Fibroblast of lung (primary cell): ENCODE measurements at regions not wholly inside any gene's neighbourhood (a gene's known extent, or its start where the extent isn't known, plus 50 kb on each side); places are given as distances from the start of the nearest gene placed in this dataset.
A peak's percentile ranks its signal among the peaks of the same experiment; 100 is the strongest.

Experiments used
- DNase-seq, 2 donors: peaks; one replicate each; pipeline versions ENCODE4 v3.0.0 to v3.0.0-alpha.2; 2010; ENCODE audit warnings: low read depth in 2 of 2
- H2AFZ ChIP-seq: 2 replicates; pipeline ENCODE4 v1.5.1; 2012; ENCODE audit warnings: low read length, control low read depth, inconsistent platforms
- H3K27ac ChIP-seq: 2 replicates; pipeline ENCODE4 v1.5.1; 2011; ENCODE audit warnings: low read length, control low read depth; ENCODE audit not compliant: insufficient read depth
- H3K27me3 ChIP-seq: 2 replicates; pipeline ENCODE4 v1.5.1; 2011; ENCODE audit warnings: mild to moderate bottlenecking, low read length; ENCODE audit not compliant: control insufficient read depth, insufficient read depth
- H3K36me3 ChIP-seq: 2 replicates; pipeline ENCODE4 v1.5.1; 2011; ENCODE audit warnings: low read length; ENCODE audit not compliant: control insufficient read depth, insufficient read depth
- H3K4me1 ChIP-seq: 2 replicates; pipeline ENCODE4 v1.5.1; 2011; ENCODE audit warnings: low read length; ENCODE audit not compliant: control insufficient read depth, insufficient read depth; ENCODE audit errors: extremely low read depth
- H3K4me2 ChIP-seq: 2 replicates; pipeline ENCODE4 v1.5.1; 2011; ENCODE audit warnings: low read length, control low read depth; ENCODE audit not compliant: insufficient read depth; ENCODE audit errors: extremely low read depth
- H3K4me3 ChIP-seq, 4 experiments: fragments of 200-600 bp in 1 of 4; sonication (generic) in 1 of 4; replicated peaks in 1 of 4; 2 replicates each; pipeline ENCODE4 v1.5.1; 2011 to 2016; ENCODE audit warnings: low read length in 4 of 4, low read depth in 3 of 4, mild to moderate bottlenecking in 3 of 4, control low read depth in 2 of 4, inconsistent platforms in 1 of 4, mixed read lengths in 1 of 4; ENCODE audit not compliant: insufficient read depth in 1 of 4; ENCODE audit errors: control extremely low read depth in 1 of 4
- H3K79me2 ChIP-seq: 2 replicates; pipeline ENCODE4 v1.5.1; 2012; ENCODE audit warnings: mild to moderate bottlenecking, low read length, inconsistent platforms; ENCODE audit not compliant: control insufficient read depth, insufficient read depth
- H3K9ac ChIP-seq: 2 replicates; pipeline ENCODE4 v1.5.1; 2011; ENCODE audit warnings: mild to moderate bottlenecking, low read length, control low read depth; ENCODE audit not compliant: insufficient read depth
- H3K9me3 ChIP-seq: 2 replicates; pipeline ENCODE4 v1.5.1; 2012; ENCODE audit warnings: low read depth, low read length; ENCODE audit not compliant: control insufficient read depth, insufficient read depth
- H4K20me1 ChIP-seq: 2 replicates; pipeline ENCODE4 v1.5.1; 2011; ENCODE audit warnings: low read length; ENCODE audit not compliant: control insufficient read depth, insufficient read depth; ENCODE audit errors: extremely low read depth
- EZH2 ChIP-seq: IDR thresholded peaks from 2 replicates; pipeline ENCODE4 v1.5.1; 2012; ENCODE audit warnings: low read length, control low read depth, mild to moderate bottlenecking; ENCODE audit errors: missing control alignments
- TF ChIP-seq, protein P1 (sequence below), 2 donors: IDR thresholded peaks in 1 of 2; conservative IDR thresholded peaks in 1 of 2; 1 replicate in 1 of 2; 2 replicates in 1 of 2; pipeline ENCODE4 v1.5.1; 2011 to 2012; ENCODE audit warnings: low read length in 2 of 2, control low read depth in 1 of 2, inconsistent platforms in 1 of 2, low read depth in 1 of 2, mild to moderate bottlenecking in 1 of 2

DNA sequence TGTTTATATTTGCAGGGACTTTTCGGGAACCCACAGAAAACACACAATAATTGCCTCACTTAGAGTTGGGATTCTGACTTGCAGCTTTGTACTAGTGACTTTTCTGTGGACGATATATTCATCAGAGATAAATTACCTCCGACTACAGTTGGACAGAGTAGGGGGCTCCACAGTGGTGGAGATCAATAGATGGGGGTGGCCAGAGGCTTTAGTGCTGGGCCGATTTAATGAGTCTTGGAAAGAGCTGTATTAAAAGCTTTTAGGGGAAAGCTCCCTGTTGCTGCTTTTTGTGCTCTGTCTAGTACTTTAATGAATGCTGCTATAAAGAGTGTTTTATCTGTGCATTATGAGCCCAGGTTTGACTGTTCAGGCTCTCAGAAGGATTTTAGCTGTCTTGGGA, 359.2 kb upstream of the DPYD start:
- H3K9me3 ChIP-seq, result no peaks in the 10 kb centered on the region
- TF ChIP-seq, protein P1, sequence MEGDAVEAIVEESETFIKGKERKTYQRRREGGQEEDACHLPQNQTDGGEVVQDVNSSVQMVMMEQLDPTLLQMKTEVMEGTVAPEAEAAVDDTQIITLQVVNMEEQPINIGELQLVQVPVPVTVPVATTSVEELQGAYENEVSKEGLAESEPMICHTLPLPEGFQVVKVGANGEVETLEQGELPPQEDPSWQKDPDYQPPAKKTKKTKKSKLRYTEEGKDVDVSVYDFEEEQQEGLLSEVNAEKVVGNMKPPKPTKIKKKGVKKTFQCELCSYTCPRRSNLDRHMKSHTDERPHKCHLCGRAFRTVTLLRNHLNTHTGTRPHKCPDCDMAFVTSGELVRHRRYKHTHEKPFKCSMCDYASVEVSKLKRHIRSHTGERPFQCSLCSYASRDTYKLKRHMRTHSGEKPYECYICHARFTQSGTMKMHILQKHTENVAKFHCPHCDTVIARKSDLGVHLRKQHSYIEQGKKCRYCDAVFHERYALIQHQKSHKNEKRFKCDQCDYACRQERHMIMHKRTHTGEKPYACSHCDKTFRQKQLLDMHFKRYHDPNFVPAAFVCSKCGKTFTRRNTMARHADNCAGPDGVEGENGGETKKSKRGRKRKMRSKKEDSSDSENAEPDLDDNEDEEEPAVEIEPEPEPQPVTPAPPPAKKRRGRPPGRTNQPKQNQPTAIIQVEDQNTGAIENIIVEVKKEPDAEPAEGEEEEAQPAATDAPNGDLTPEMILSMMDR (conservative IDR thresholded peaks at IDR 0.05 in 1 of 2, IDR thresholded peaks at IDR 0.05 in 1 of 2; ENCODE audit: low read depth in 1 of 2, low read length in 2 of 2), result no peak
- TF ChIP-seq EZH2, result no peak
- H3K4me3 ChIP-seq, result no peak overlapping the region
- no peak overlapping the region for H3K27ac ChIP-seq
- H3K27me3 ChIP-seq, result no peaks in the 10 kb centered on the region
- no peak overlapping the region for H2AFZ ChIP-seq
- H3K79me2 ChIP-seq, result no peaks in the 10 kb centered on the region
- H3K36me3 ChIP-seq, result no peaks in the 10 kb centered on the region
- no peak for DNase-seq
- H4K20me1 ChIP-seq, result no peaks in the 10 kb centered on the region
- H3K4me1 ChIP-seq, result no peaks in the 10 kb centered on the region
- no peak overlapping the region for H3K4me2 ChIP-seq
- H3K9ac ChIP-seq, result no peak overlapping the region

DNA sequence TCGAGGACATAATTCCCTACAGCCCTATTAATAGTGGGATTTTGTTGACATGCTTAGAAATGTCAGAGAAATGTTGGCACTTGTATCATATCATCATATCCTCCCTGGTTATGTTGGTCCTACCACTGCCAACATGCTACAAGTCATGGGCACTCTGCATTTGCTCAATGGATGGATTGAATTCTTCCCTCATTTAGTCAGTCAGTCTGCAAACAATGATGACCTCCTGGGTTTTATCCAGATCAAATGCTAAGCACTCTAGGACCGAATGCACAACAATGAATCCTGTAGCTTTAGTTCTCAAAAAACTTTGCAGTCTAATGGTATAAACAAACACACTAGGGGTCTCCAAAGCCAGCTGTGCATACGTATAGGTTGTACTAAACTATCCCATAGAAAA, 357.2 kb upstream of the DPYD start:
- no peak overlapping the region for H3K4me3 ChIP-seq
- H3K27ac ChIP-seq, result no peak overlapping the region
- no peak overlapping the region for H2AFZ ChIP-seq
- TF ChIP-seq, protein P1 (conservative IDR thresholded peaks at IDR 0.05 in 1 of 2, IDR thresholded peaks at IDR 0.05 in 1 of 2; ENCODE audit: low read depth in 1 of 2, low read length in 2 of 2), result no peak
- TF ChIP-seq EZH2, result no peak
- no peaks in the 10 kb centered on the region for H3K9me3 ChIP-seq
- H3K9ac ChIP-seq, result no peak overlapping the region
- H4K20me1 ChIP-seq, result no peaks in the 10 kb centered on the region
- no peaks in the 10 kb centered on the region for H3K27me3 ChIP-seq
- no peaks in the 10 kb centered on the region for H3K4me1 ChIP-seq
- no peaks in the 10 kb centered on the region for H3K36me3 ChIP-seq
- no peak overlapping the region for H3K4me2 ChIP-seq
- H3K79me2 ChIP-seq, result no peaks in the 10 kb centered on the region
- DNase-seq, result no peak

DNA sequence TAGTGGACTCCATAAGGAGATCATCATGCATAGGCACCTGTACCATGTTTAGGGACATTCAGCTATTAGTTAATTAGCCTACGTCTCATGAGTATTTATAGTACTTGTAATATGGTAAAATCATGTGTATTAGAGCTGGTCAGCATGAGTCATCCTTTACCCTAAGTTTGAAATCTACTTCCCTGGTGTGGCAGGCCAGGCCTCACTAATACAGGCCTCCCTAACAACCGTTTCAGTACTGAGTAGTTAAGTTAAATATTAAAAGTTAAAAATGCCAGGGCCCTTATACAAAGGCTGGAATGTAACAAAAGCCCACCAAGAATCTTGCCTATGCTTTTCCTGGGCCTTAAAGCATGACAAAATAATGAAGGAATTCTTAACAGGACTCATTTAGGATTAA, 356.3 kb upstream of the DPYD start:
- Histone ChIP-seq H3K9me3 (no peaks in the 10 kb centered on the region), H3K4me3 (no peak overlapping the region), H3K9ac (no peak overlapping the region), H3K79me2 (no peaks in the 10 kb centered on the region), H4K20me1 (no peaks in the 10 kb centered on the region), H2AFZ (no peak overlapping the region), H3K36me3 (no peaks in the 10 kb centered on the region), H3K27me3 (no peaks in the 10 kb centered on the region), H3K4me1 (no peaks in the 10 kb centered on the region), H3K27ac (no peak overlapping the region), H3K4me2 (no peak overlapping the region)
- peak; percentile 77 to 78 for DNase-seq
- TF ChIP-seq, protein P1 (conservative IDR thresholded peaks at IDR 0.05 in 1 of 2, IDR thresholded peaks at IDR 0.05 in 1 of 2; ENCODE audit: low read depth in 1 of 2, low read length in 2 of 2), result no peak
- TF ChIP-seq EZH2, result no peak
